HL-60 (cell line): ENCODE measurements at regions not wholly inside any gene's neighbourhood (a gene's known extent, or its start where the extent isn't known, plus 50 kb on each side); places are given as distances from the start of the nearest gene placed in this dataset.

ENCODE experiments used
- DNase-seq, 2 experiments: peaks; one replicate each; pipeline ENCODE4 v3.0.0-alpha.2; 2010 to 2020; ENCODE audit warnings: low read depth in 1 of 2, low spot score in 1 of 2
- H3K27ac ChIP-seq: fragments of 250-450 bp; sonication (Bioruptor Pico); replicated peaks from 2 replicates; pipeline ENCODE4 v1.5.1; 2020; ENCODE audit warnings: mild to moderate bottlenecking, moderate library complexity
- H3K27me3 ChIP-seq: fragments of 250-450 bp; sonication (Bioruptor Pico); 2 replicates; pipeline ENCODE4 v1.5.1; 2021; ENCODE audit warnings: mild to moderate bottlenecking, moderate library complexity; ENCODE audit not compliant: insufficient read depth, poor library complexity, severe bottlenecking
- H3K4me3 ChIP-seq: replicated peaks from 2 replicates; pipeline ENCODE4 v1.5.1; 2011; ENCODE audit warnings: mild to moderate bottlenecking, control low read depth, low read length; ENCODE audit not compliant: insufficient read depth
- CTCF ChIP-seq: IDR thresholded peaks from one replicate; pipeline ENCODE4 v1.5.1; 2011; ENCODE audit warnings: low read length, control low read depth, inconsistent platforms; ENCODE audit not compliant: insufficient read depth
- GABPA ChIP-seq: IDR thresholded peaks from 2 replicates; pipeline ENCODE4 v1.6.1; 2012; ENCODE audit warnings: low read depth
- POLR2AphosphoS5 ChIP-seq: IDR thresholded peaks from 2 replicates; pipeline ENCODE4 v1.6.1; 2012; ENCODE audit warnings: low read depth
- REST ChIP-seq: IDR thresholded peaks from 2 replicates; pipeline ENCODE4 v1.6.1; 2012; ENCODE audit warnings: low read depth; ENCODE audit not compliant: insufficient replicate concordance
- SPI1 ChIP-seq: IDR thresholded peaks from 2 replicates; pipeline ENCODE4 v1.6.1; 2012; ENCODE audit warnings: low read depth, mild to moderate bottlenecking, borderline replicate concordance

DNA sequence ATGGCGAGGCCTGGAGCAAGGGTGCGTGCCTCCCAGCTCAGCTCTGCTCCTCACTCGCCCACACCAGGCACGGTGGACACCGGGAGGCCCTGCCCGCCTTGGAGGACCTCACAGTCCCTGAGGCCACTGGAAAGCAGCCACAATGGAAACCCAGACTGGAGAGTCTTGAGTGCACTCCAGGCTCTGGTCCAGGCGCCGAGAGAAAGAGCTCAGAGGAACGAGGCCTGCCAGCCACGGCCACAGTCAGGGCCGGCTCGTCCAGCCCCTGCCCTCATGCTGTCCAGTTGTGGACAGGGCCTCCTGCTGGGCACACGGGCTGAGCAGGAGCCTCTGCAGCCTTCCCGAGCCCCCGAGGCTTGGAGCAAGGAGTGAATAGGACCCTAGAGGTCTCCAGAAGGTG lies 53.3 kb upstream of the GRPEL1 start:
- DNase-seq: no peak
- Histone ChIP-seq H3K27me3 (peaks cover 2% of the 10 kb centered on the region), H3K27ac (no peak overlapping the region), H3K4me3 (no peak overlapping the region)
- TF ChIP-seq CTCF: no peak
- TF ChIP-seq GABPA: no peak
- TF ChIP-seq SPI1: no peak
- TF ChIP-seq POLR2AphosphoS5: no peak
- TF ChIP-seq REST: no peak

DNA sequence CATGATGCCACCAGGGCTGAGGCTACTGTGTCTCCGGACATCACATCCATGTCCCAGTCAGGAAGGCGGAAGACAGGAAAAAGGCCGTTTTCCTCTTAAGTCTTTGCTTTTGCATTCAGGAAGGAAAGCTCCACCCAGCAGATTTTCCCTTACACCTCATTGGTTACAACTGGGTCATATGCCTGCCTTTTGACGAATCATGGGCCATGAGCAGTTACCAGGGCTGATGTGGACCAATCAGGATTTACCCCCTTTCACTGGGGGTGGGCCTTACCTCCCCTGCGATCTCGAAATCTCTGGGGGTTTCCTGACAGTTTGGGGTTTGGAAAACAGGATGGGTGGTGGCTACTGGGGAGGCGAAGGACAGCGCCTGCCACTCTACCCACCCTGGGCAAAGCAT lies 52.5 kb upstream of the GRPEL1 start:
- peaks cover 2% of the 10 kb centered on the region for H3K27me3 ChIP-seq
- no peak overlapping the region for H3K4me3 ChIP-seq
- H3K27ac ChIP-seq: no peak overlapping the region
- no peak for TF ChIP-seq REST
- no peak for TF ChIP-seq SPI1
- TF ChIP-seq CTCF: no peak
- TF ChIP-seq POLR2AphosphoS5: no peak
- no peak for TF ChIP-seq GABPA
- no peak for DNase-seq

DNA sequence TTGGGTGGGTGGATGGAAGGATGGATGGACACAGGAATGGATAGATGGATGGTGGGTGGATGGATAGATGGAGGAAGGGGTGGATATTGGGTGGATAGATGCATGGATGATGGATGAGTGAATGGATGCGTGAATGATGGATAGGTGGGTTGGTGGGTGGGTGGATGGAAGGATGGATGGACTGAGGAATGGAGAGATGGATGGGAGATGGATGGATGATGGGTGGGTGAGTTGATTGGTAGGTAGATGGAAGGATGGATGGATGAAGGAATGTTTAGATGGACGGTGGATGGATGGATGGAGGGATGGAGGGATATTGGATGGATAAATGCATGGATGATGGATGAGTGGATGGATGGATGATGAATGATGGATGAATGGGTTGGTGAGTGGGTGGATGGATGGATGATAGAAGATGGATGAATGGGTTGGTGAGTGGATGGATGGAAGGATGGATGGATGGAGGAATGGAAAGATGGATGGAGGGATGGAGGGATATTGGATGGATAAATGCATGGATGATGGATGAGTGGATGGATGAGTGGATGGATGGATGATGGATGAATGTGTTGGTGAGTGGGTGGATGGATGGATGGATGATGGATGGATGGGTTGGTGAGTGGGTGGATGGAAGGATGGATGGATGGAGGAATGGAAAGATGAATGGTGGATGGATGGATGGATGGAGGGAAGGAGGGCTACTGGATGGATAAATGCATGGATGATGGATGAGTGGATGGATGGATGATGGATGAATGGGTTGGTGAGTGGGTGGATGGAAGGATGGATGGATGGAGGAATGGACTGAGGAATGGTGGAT lies 50.4 kb upstream of the GRPEL1 start:
- no peak for TF ChIP-seq REST
- no peak for TF ChIP-seq CTCF
- no peak for TF ChIP-seq SPI1
- no peak for TF ChIP-seq GABPA
- TF ChIP-seq POLR2AphosphoS5: no peak
- H3K4me3 ChIP-seq: no peak overlapping the region
- no peak for DNase-seq
- peaks cover 2% of the 10 kb centered on the region for H3K27me3 ChIP-seq
- H3K27ac ChIP-seq: no peak overlapping the region
